Keratinocyte (primary cell): ENCODE measurements at regions not wholly inside any gene's neighbourhood (a gene's known extent, or its start where the extent isn't known, plus 50 kb on each side); places are given as distances from the start of the nearest gene placed in this dataset.

ENCODE experiments used
- DNase-seq: peaks from one replicate; pipeline ENCODE4 v3.0.0-alpha.2; 2011; ENCODE audit warnings: low read depth, missing footprints, low spot score
- FAIRE-seq: peaks from 2 replicates; lab custom pipeline; 2011; peaks lifted over from hg19 to GRCh38; lab: Jason Lieb, UNC
- H2AFZ ChIP-seq: 2 replicates; pipeline ENCODE4 v1.6.0; 2012; ENCODE audit warnings: low read length, control low read depth, inconsistent platforms; ENCODE audit not compliant: control insufficient read depth
- H3K27ac ChIP-seq: 2 replicates; pipeline ENCODE4 v1.5.1; 2011; ENCODE audit warnings: low read length; ENCODE audit not compliant: control insufficient read depth, insufficient read depth
- H3K27me3 ChIP-seq: 3 replicates; pipeline ENCODE4 v1.6.0; 2011; ENCODE audit warnings: low read length; ENCODE audit not compliant: control insufficient read depth, insufficient read depth; ENCODE audit errors: extremely low read depth
- H3K36me3 ChIP-seq, 2 experiments: 2 replicates in 1 of 2; 3 replicates in 1 of 2; pipeline ENCODE4 v1.5.1; 2011; ENCODE audit warnings: low read length in 2 of 2, mild to moderate bottlenecking in 1 of 2; ENCODE audit not compliant: control insufficient read depth in 2 of 2, insufficient read depth in 2 of 2; ENCODE audit errors: extremely low read depth in 1 of 2
- H3K4me1 ChIP-seq: 3 replicates; pipeline ENCODE4 v1.5.1; 2011; ENCODE audit warnings: low read length; ENCODE audit not compliant: control insufficient read depth, insufficient read depth; ENCODE audit errors: extremely low read depth
- H3K4me2 ChIP-seq: 3 replicates; pipeline ENCODE4 v1.6.0; 2011; ENCODE audit warnings: low read depth, low read length; ENCODE audit not compliant: control insufficient read depth, insufficient read depth; ENCODE audit errors: extremely low read depth
- H3K4me3 ChIP-seq, 3 experiments: fragments of 200-600 bp in 1 of 3; sonication (generic) in 1 of 3; 2 replicates in 2 of 3; 3 replicates in 1 of 3; pipeline ENCODE4 v1.5.1; 2011 to 2016; ENCODE audit warnings: low read length in 3 of 3, mild to moderate bottlenecking in 3 of 3, control low read depth in 2 of 3, inconsistent platforms in 1 of 3, low read depth in 1 of 3, mixed read lengths in 1 of 3, mixed run types in 1 of 3, moderate library complexity in 1 of 3; ENCODE audit not compliant: control insufficient read depth in 2 of 3, insufficient read depth in 2 of 3; ENCODE audit errors: extremely low read depth in 1 of 3
- H3K79me2 ChIP-seq: 2 replicates; pipeline ENCODE4 v1.6.0; 2012; ENCODE audit warnings: low read length; ENCODE audit not compliant: control insufficient read depth, insufficient read depth
- H3K9ac ChIP-seq: 3 replicates; pipeline ENCODE4 v1.6.0; 2011; ENCODE audit warnings: low read length; ENCODE audit not compliant: control insufficient read depth, insufficient read depth; ENCODE audit errors: extremely low read depth
- H3K9me1 ChIP-seq: 3 replicates; pipeline ENCODE4 v1.6.0; 2011; ENCODE audit warnings: low read length; ENCODE audit not compliant: control insufficient read depth, insufficient read depth; ENCODE audit errors: extremely low read depth
- H3K9me3 ChIP-seq: 2 replicates; pipeline ENCODE4 v1.5.1; 2012; ENCODE audit warnings: low read depth, low read length; ENCODE audit not compliant: control insufficient read depth
- H4K20me1 ChIP-seq: 3 replicates; pipeline ENCODE4 v1.6.0; 2011; ENCODE audit warnings: low read length; ENCODE audit not compliant: control insufficient read depth, insufficient read depth; ENCODE audit errors: extremely low read depth
- EZH2 ChIP-seq: IDR thresholded peaks from one replicate; pipeline ENCODE4 v1.6.1; 2012; ENCODE audit warnings: inconsistent platforms, mild to moderate bottlenecking, low read length, moderate library complexity
- dilution Hi-C: fragments of 300-500 bp; cut with MboI; formaldehyde crosslinking; loops from one replicate; pipeline ENCODE4 v1.7.0; 2020; ENCODE audit warnings: low sequenced_read_pairs; ENCODE audit not compliant: extremely low pct_ligation_motif_present
- TF ChIP-seq, protein P1 (sequence below), 3 experiments: IDR thresholded peaks in 1 of 3; conservative IDR thresholded peaks in 1 of 3; optimal IDR thresholded peaks in 1 of 3; 2 replicates in 2 of 3; 3 replicates in 1 of 3; pipeline versions ENCODE3 to v1.5.1; 2011; ENCODE audit warnings: low read length in 3 of 3, mild to moderate bottlenecking in 3 of 3, moderate library complexity in 2 of 3, control low read depth in 1 of 3, inconsistent platforms in 1 of 3; ENCODE audit not compliant: insufficient read depth in 2 of 3; ENCODE audit errors: extremely low read depth in 1 of 3

- Histone ChIP-seq H3K4me2 (no peak overlapping the region), H3K9me3 (no peaks in the 10 kb centered on the region), H3K4me3 (no peak overlapping the region), H3K79me2 (no peaks in the 10 kb centered on the region), H3K9me1 (no peaks in the 10 kb centered on the region), H3K4me1 (no peaks in the 10 kb centered on the region), H3K36me3 (no peaks in the 10 kb centered on the region), H2AFZ (no peak overlapping the region), H4K20me1 (no peaks in the 10 kb centered on the region), H3K27ac (no peak overlapping the region), H3K27me3 (no peaks in the 10 kb centered on the region), H3K9ac (no peak overlapping the region)
- dilution Hi-C loops, result no loop called here
- FAIRE-seq, result no peak
- DNase-seq, result no peak
- TF ChIP-seq, protein P1, sequence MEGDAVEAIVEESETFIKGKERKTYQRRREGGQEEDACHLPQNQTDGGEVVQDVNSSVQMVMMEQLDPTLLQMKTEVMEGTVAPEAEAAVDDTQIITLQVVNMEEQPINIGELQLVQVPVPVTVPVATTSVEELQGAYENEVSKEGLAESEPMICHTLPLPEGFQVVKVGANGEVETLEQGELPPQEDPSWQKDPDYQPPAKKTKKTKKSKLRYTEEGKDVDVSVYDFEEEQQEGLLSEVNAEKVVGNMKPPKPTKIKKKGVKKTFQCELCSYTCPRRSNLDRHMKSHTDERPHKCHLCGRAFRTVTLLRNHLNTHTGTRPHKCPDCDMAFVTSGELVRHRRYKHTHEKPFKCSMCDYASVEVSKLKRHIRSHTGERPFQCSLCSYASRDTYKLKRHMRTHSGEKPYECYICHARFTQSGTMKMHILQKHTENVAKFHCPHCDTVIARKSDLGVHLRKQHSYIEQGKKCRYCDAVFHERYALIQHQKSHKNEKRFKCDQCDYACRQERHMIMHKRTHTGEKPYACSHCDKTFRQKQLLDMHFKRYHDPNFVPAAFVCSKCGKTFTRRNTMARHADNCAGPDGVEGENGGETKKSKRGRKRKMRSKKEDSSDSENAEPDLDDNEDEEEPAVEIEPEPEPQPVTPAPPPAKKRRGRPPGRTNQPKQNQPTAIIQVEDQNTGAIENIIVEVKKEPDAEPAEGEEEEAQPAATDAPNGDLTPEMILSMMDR (optimal IDR thresholded peaks at IDR 0.05 in 1 of 3, IDR thresholded peaks at IDR 0.05 in 1 of 3, conservative IDR thresholded peaks at IDR 0.05 in 1 of 3; ENCODE audit: extremely low read depth in 1 of 3, insufficient read depth in 2 of 3, low read length in 3 of 3), result no peak
- no peak for TF ChIP-seq EZH2
These were observed 66.6 kb upstream of the TAF11L2 start for GRCh38 chr5:17431272-17432050.

- FAIRE-seq, result no peak
- no peaks in the 10 kb centered on the region for H4K20me1 ChIP-seq
- no peak for TF ChIP-seq EZH2
- TF ChIP-seq, protein P1 (optimal IDR thresholded peaks at IDR 0.05 in 1 of 3, IDR thresholded peaks at IDR 0.05 in 1 of 3, conservative IDR thresholded peaks at IDR 0.05 in 1 of 3; ENCODE audit: extremely low read depth in 1 of 3, insufficient read depth in 2 of 3, low read length in 3 of 3), result no peak
- H3K27me3 ChIP-seq, result no peaks in the 10 kb centered on the region
- no peaks in the 10 kb centered on the region for H3K79me2 ChIP-seq
- dilution Hi-C loops, result no loop called here
- H3K9ac ChIP-seq, result no peak overlapping the region
- no peaks in the 10 kb centered on the region for H3K36me3 ChIP-seq
- H3K9me3 ChIP-seq, result no peaks in the 10 kb centered on the region
- no peak overlapping the region for H2AFZ ChIP-seq
- H3K4me3 ChIP-seq, result no peak overlapping the region
- H3K9me1 ChIP-seq, result no peaks in the 10 kb centered on the region
- H3K4me2 ChIP-seq, result no peak overlapping the region
- H3K27ac ChIP-seq, result no peak overlapping the region
- DNase-seq, result no peak
- H3K4me1 ChIP-seq, result no peaks in the 10 kb centered on the region
These were observed 65.5 kb upstream of the TAF11L2 start for GRCh38 chr5:17432569-17432968.
